ENCODE measurements at regions not wholly inside any gene's neighbourhood (a gene's known extent, or its start where the extent isn't known, plus 50 kb on each side); places are given as distances from the start of the nearest gene placed in this dataset.
"Not testable (repeated sequence)": the region's sequence is repeated elsewhere in the genome, so short reads cannot be mapped to it uniquely, and the experiment has no call there.

DNA sequence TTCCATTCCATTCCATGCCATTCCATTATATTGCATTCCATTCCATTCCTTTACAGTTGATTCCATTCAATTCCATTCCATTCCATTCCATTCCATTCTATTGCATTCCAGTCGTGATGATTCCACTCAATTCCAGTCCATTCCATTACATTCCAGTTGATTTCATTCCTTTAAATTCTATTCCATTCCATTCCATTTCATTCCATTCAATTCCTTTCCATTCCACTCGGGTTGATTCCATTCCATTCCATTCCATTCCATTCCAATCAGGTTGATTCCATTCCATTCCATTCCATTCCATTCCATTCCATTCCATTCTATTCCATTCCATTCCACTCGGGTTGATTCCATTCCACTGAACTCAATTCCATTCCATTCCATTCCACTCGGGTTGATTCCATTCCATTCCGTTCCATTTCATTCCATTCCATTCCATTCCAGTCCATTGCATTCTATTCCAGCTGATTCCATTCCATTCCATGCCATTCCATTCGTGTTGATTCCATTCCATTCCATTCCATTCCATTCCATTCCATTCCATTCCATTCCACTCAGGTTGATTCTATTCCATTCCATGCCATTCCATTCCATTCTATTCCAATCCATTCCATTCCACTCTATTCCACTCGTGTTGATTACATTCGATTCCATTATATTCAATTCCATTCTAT, 1137.6 kb downstream of the RPIA start:
- H3K36me3 ChIP-seq (replicated peaks in 1 of 2); DNase-seq; H3K9me3 ChIP-seq (replicated peaks in 1 of 3); intact Hi-C loops (cut with DNase I); H3K27ac ChIP-seq; H3K4me3 ChIP-seq; H3K4me1 ChIP-seq (replicated peaks in 1 of 2); H3K27me3 ChIP-seq: not testable (repeated sequence)
- WGBS, 4 donors, result 52 to 63% (median 54%) methylated on average over 8 of the region's 8 CpGs

DNA sequence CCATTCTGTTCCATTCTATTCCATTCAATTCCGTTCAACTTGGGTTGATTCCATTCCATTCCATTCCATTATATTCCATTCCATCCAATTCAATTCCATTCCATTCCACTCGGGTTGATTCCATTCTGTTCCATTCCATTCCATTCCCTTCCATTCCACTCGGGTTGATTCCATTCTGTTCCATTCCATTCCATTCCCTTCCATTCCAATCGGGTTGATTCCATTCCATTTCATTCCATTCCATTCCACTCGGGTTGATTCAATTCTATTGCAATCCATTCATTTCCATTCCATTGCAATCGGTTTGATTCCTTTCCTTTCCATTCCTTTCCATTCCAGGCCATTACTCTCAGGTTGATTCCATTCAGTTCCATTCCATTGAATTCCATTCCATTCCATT, 1138.4 kb downstream of the RPIA start:
- H3K27me3 ChIP-seq, result no peaks in the 10 kb centered on the region
- WGBS, 4 donors, result 66 to 75% (median 68%) methylated on average over 6 of the region's 6 CpGs
- no peak for TF ChIP-seq POLR2A (IDR thresholded peaks at IDR 0.05)
- no peaks in the 10 kb centered on the region for H3K4me1 ChIP-seq (replicated peaks in 1 of 2)
- H3K27ac ChIP-seq, result no peak overlapping the region
- H3K9me3 ChIP-seq (replicated peaks in 1 of 3), result peaks cover 0 to 7% (median 0%) of the 10 kb centered on the region in 3 donors
- no peak overlapping the region for H3K4me3 ChIP-seq
- DNase-seq, result no peak
- intact Hi-C loops (cut with DNase I), result no loop called here
- H3K36me3 ChIP-seq (replicated peaks in 1 of 2), result no peaks in the 10 kb centered on the region

DNA sequence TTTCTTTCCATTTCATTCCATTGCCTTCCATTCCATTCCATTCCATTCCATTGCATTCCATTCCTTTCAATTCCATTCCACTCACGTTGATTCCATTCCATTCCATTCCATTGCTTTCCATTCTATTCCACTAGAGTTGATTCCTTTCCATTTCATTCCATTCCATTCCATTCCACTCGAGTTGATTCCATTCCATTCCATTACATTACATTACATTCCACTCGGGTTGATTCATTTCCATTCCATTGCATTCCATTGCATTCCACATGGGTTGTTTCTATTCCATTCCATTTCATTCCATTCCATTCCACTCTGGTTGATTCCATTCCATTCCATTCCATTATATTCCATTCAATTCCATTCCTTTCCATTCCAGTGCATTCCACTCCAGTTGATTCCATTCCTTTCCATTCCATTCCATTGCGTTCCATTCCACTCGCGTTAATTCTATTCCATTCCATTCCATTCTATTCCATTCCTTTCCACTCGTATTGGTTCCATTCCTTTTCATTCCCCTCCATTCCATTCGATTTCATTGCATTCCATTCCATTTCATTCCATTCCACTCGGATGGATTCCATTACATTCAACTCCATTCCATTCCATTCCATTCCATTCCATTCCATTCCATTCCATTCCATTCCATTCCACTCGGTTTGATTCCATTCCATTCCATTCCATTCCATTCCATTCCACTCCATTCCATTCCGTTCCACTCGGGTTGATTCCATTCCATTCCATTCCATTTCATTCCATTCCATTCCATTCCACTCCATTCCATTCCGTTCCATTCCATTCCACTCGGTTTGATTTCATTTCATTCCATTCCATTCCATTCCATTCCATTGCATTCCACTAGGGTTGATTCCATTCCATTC, 1139.1 kb downstream of the RPIA start:
- H3K4me1 ChIP-seq (replicated peaks in 1 of 2); H3K9me3 ChIP-seq (replicated peaks in 1 of 3); intact Hi-C loops (cut with DNase I); H3K27ac ChIP-seq; H3K36me3 ChIP-seq (replicated peaks in 1 of 2); H3K27me3 ChIP-seq; H3K4me3 ChIP-seq; DNase-seq: not testable (repeated sequence)
- 59 to 68% (median 64%) methylated on average over 14 of the region's 14 CpGs for WGBS, 4 donors

DNA sequence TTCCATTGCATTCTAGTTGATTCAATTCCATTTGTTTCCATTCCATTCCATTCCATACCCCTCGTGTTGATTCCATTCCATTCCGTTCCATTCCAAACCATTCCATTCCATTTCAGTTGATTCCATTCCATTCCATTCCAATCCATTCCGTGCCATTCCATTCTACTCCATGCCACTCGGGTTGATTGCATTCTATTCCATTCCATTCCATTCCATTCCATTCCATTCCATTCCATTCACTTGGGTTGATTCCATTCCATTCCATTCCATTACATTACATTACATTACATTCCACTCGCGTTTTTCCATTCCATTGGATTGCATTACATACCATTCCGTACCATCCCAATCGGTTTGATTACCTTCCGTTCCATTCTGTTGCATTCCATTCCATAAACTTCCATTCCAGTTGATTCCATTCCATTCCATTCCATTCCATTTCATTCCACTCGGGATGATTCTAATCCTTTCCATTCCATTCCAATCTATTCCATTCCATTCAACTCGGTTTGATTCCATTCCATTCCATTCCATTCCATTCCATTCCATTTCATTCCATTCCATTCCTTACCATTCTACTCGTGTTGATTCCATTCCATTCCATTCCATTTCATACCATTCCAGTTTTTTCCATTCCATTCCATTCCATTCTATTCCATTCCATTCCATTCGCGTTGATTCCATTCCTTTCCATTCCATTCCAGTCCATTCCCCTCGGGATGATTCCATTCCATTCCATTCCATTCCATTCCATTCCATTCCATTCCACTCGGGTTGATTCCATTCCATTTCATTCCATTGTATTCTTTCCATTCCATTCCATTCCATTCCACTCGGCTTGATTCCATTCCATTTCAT, 1140.4 kb downstream of the RPIA start:
- no peak for DNase-seq
- intact Hi-C loops (cut with DNase I), result no loop called here
- peaks cover 0 to 7% (median 0%) of the 10 kb centered on the region in 3 donors for H3K9me3 ChIP-seq (replicated peaks in 1 of 3)
- no peaks in the 10 kb centered on the region for H3K27me3 ChIP-seq
- H3K4me1 ChIP-seq (replicated peaks in 1 of 2), result no peaks in the 10 kb centered on the region
- no peaks in the 10 kb centered on the region for H3K36me3 ChIP-seq (replicated peaks in 1 of 2)
- no peak for TF ChIP-seq POLR2A (IDR thresholded peaks at IDR 0.05)
- TF ChIP-seq, protein P1, sequence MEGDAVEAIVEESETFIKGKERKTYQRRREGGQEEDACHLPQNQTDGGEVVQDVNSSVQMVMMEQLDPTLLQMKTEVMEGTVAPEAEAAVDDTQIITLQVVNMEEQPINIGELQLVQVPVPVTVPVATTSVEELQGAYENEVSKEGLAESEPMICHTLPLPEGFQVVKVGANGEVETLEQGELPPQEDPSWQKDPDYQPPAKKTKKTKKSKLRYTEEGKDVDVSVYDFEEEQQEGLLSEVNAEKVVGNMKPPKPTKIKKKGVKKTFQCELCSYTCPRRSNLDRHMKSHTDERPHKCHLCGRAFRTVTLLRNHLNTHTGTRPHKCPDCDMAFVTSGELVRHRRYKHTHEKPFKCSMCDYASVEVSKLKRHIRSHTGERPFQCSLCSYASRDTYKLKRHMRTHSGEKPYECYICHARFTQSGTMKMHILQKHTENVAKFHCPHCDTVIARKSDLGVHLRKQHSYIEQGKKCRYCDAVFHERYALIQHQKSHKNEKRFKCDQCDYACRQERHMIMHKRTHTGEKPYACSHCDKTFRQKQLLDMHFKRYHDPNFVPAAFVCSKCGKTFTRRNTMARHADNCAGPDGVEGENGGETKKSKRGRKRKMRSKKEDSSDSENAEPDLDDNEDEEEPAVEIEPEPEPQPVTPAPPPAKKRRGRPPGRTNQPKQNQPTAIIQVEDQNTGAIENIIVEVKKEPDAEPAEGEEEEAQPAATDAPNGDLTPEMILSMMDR (IDR thresholded peaks at IDR 0.05), result no peak
- 62 to 72% (median 66%) methylated on average over 17 of the region's 17 CpGs for WGBS, 4 donors
- no peak overlapping the region for H3K4me3 ChIP-seq
- no peak overlapping the region for H3K27ac ChIP-seq

DNA sequence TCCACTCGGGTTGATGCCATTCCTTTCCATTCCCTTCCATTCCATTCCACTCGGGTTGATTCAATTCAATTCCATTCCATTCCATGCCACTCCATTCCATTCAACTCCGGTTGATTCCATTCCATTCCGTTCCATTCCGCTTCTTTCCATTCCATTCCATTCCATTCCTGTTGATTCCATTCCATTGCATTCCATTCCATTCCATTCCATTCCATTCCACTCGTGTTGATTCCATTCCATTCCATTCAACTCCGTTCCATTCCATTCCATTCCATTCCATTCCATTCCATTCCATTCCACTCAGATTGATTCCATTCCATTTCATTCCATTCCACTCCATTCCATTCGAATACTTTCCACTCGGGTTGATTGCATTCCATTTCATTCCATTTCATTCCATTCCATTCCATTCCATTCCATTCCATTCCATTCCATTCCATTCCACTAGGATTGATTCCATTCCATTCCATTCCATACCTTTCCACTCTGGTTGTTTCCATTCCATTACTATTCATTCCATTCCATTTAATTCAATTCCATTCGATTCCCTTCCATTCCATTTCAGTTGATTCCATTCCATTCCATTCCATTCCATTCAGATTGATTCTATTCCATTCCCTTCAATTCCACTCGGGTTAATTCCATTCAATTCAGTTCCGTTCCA, 1141.8 kb downstream of the RPIA start:
- Histone ChIP-seq H3K4me1 (replicated peaks in 1 of 2) (no peaks in the 10 kb centered on the region), H3K27ac (no peak overlapping the region), H3K27me3 (no peaks in the 10 kb centered on the region), H3K9me3 (replicated peaks in 1 of 3) (peaks cover 0 to 8% (median 0%) of the 10 kb centered on the region in 3 donors), H3K36me3 (replicated peaks in 1 of 2) (no peaks in the 10 kb centered on the region), H3K4me3 (no peak overlapping the region)
- TF ChIP-seq, protein P1 (IDR thresholded peaks at IDR 0.05), result no peak
- no peak for TF ChIP-seq POLR2A (IDR thresholded peaks at IDR 0.05)
- WGBS, 4 donors, result 68 to 71% (median 69%) methylated on average over 12 of the region's 12 CpGs
- no peak for DNase-seq
- intact Hi-C loops (cut with DNase I), result no loop called here

Data from adrenal gland (tissue), 9 donors.